GM18505 (cell line): ENCODE measurements at regions not wholly inside any gene's neighbourhood (a gene's known extent, or its start where the extent isn't known, plus 50 kb on each side); places are given as distances from the start of the nearest gene placed in this dataset.

Experiments
- ATAC-seq: cut with Tn5 transposase; IDR thresholded peaks from one replicate; pipeline ENCODE4 v1.9.1; 2021; ENCODE audit not compliant: unreplicated experiment
- POLR2A ChIP-seq: IDR thresholded peaks from 4 replicates; pipeline ENCODE4 v1.6.1; 2011; ENCODE audit warnings: borderline replicate concordance; ENCODE audit not compliant: insufficient read depth, insufficient read length; ENCODE audit errors: extremely low read depth

GRCh38 chr12:126389961-126390360 is 1324.7 kb downstream of the AACS start:
- ATAC-seq = no peak
- TF ChIP-seq POLR2A = no peak

GRCh38 chr12:126390969-126391566 is 1325.8 kb downstream of the AACS start:
- no peak for TF ChIP-seq POLR2A

GRCh38 chr12:126396536-126396935 is 1331.3 kb downstream of the AACS start:
- no peak for TF ChIP-seq POLR2A
- no peak for ATAC-seq

More at GRCh38 chr12:126390969-126391566, 1325.8 kb downstream of the AACS start:
- no peak for ATAC-seq

GRCh38 chr12:126397071-126397581 is 1331.9 kb downstream of the AACS start:
- TF ChIP-seq POLR2A = no peak
- ATAC-seq = no peak

- TF ChIP-seq POLR2A = no peak
- ATAC-seq = no peak
Observed at GRCh38 chr12:126397660-126398059, 1332.4 kb downstream of the AACS start.

- no peak for TF ChIP-seq POLR2A
- no peak for ATAC-seq
Observed at GRCh38 chr12:126400831-126401230, 1335.6 kb downstream of the AACS start.

GRCh38 chr12:126404293-126404881 is 1339.2 kb downstream of the AACS start:
- TF ChIP-seq POLR2A = no peak
- no peak for ATAC-seq

- TF ChIP-seq POLR2A = no peak
- ATAC-seq = no peak
Observed at GRCh38 chr12:126418400-126418799, 1353.2 kb downstream of the AACS start.

GRCh38 chr12:126419131-126419530 is 1353.9 kb downstream of the AACS start:
- TF ChIP-seq POLR2A = no peak
- ATAC-seq = no peak

GRCh38 chr12:126424696-126425095 is 1359.5 kb downstream of the AACS start:
- no peak for TF ChIP-seq POLR2A
- ATAC-seq = no peak

GRCh38 chr12:126425264-126425663 is 1360.0 kb downstream of the AACS start:
- no peak for ATAC-seq
- no peak for TF ChIP-seq POLR2A

GRCh38 chr12:126428769-126429168 is 1363.5 kb downstream of the AACS start:
- no peak for ATAC-seq
- no peak for TF ChIP-seq POLR2A

- TF ChIP-seq POLR2A = no peak
- ATAC-seq = no peak
Observed at GRCh38 chr12:126430921-126431320, 1365.7 kb downstream of the AACS start.

GRCh38 chr12:126431767-126432166 is 1366.5 kb downstream of the AACS start:
- no peak for ATAC-seq
- TF ChIP-seq POLR2A = no peak

- ATAC-seq = no peak
Observed at GRCh38 chr12:126432780-126433179, 1367.5 kb downstream of the AACS start.

GRCh38 chr12:126434412-126434985 is 1369.3 kb downstream of the AACS start:
- ATAC-seq = no peak
- no peak for TF ChIP-seq POLR2A

More at GRCh38 chr12:126432780-126433179, 1367.5 kb downstream of the AACS start:
- no peak for TF ChIP-seq POLR2A
